HG03045 (cell line): ENCODE measurements at regions not wholly inside any gene's neighbourhood (a gene's known extent, or its start where the extent isn't known, plus 50 kb on each side); places are given as distances from the start of the nearest gene placed in this dataset.
"Not testable (repeated sequence)": the region's sequence is repeated elsewhere in the genome, so short reads cannot be mapped to it uniquely, and the experiment has no call there.

ENCODE experiments used
- ATAC-seq: cut with Tn5 transposase; IDR thresholded peaks from one replicate; pipeline ENCODE4 v1.9.1; 2021; ENCODE audit warnings: mild to moderate bottlenecking, moderate library complexity; ENCODE audit not compliant: unreplicated experiment

GRCh38 chr2:53379547-53379946 lies 388.1 kb upstream of the CHAC2 start:
- no peak for ATAC-seq

- ATAC-seq = no peak
Observed at GRCh38 chr2:53378791-53379190, 388.8 kb upstream of the CHAC2 start.

- ATAC-seq = no peak
Observed at GRCh38 chr2:53373126-53373525, 394.5 kb upstream of the CHAC2 start.

- ATAC-seq = no peak
Observed at GRCh38 chr2:53366543-53366942, 401.1 kb upstream of the CHAC2 start.

GRCh38 chr2:53362934-53363333 lies 404.7 kb upstream of the CHAC2 start:
- ATAC-seq = no peak

- no peak for ATAC-seq
Observed at GRCh38 chr2:53356291-53356905, 411.2 kb upstream of the CHAC2 start.

- ATAC-seq = no peak
Observed at GRCh38 chr2:53353135-53354114, 414.2 kb upstream of the CHAC2 start.

- no peak for ATAC-seq
Observed at GRCh38 chr2:53347269-53347668, 420.3 kb upstream of the CHAC2 start.

GRCh38 chr2:53342248-53342647 lies 425.4 kb upstream of the CHAC2 start:
- ATAC-seq = no peak

- ATAC-seq = no peak
Observed at GRCh38 chr2:53334610-53335009, 433.0 kb upstream of the CHAC2 start.

- no peak for ATAC-seq
Observed at GRCh38 chr2:53331667-53332066, 435.9 kb upstream of the CHAC2 start.

- ATAC-seq = no peak
Observed at GRCh38 chr2:53317861-53318260, 449.7 kb upstream of the CHAC2 start.

- no peak for ATAC-seq
Observed at GRCh38 chr2:53315149-53315548, 452.5 kb upstream of the CHAC2 start.

GRCh38 chr2:53314718-53315117 lies 452.9 kb upstream of the CHAC2 start:
- ATAC-seq = no peak

GRCh38 chr2:53313644-53314043 lies 454.0 kb upstream of the CHAC2 start:
- ATAC-seq = not testable (repeated sequence)

GRCh38 chr2:53312721-53313120 lies 454.9 kb upstream of the CHAC2 start:
- no peak for ATAC-seq

- ATAC-seq = no peak
Observed at GRCh38 chr2:53312181-53312580, 455.4 kb upstream of the CHAC2 start.

GRCh38 chr2:53303012-53303578 lies 464.5 kb upstream of the CHAC2 start:
- no peak for ATAC-seq

GRCh38 chr2:53302455-53302854 lies 465.1 kb upstream of the CHAC2 start:
- ATAC-seq = no peak

GRCh38 chr2:53289309-53290006 lies 478.1 kb upstream of the CHAC2 start:
- no peak for ATAC-seq

- no peak for ATAC-seq
Observed at GRCh38 chr2:53286345-53286744, 481.3 kb upstream of the CHAC2 start.
